ENCODE measurements at regions not wholly inside any gene's neighbourhood (a gene's known extent, or its start where the extent isn't known, plus 50 kb on each side); places are given as distances from the start of the nearest gene placed in this dataset.

DNA sequence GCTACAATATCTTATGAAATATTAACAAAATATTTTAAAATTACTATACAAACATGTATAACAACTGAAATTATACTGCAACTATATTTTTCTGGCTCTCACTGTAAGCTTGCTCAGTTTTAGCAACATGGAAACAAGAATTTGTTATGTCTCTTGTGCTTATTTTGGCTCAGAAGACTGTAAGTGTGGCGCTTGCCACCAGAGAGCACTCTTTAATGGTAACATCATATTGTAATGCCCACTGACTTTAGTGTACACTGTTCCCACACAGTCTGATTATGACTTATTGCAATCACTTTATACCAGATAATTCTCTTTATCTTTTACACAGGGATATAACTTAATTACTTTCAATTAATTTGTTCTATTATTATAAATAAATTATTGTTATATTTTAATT lies 1500.6 kb upstream of the TMEFF2 start:
- ChIA-PET CTCF (interaction anchor here (0.6 to 0.8 kb wide), 2 partner anchors 23 to 1926 kb away, joined by 3 to 4 read pairs; no protein-coding TSS in a partner anchor), POLR2A (no interaction called here)
- Histone ChIP-seq H3K4me3 (ENCODE audit: low read depth, low read length) (no peak overlapping the region), H3K4me1 (ENCODE audit: control insufficient read depth, insufficient read depth, low read length) (no peaks in the 10 kb centered on the region), H3K9me3 (ENCODE audit: control insufficient read depth, insufficient read depth, low read depth, low read length) (no peaks in the 10 kb centered on the region), H3K27ac (ENCODE audit: extremely low read depth, low read depth, low read length) (no peak overlapping the region), H3K36me3 (ENCODE audit: control insufficient read depth in 2 of 2, insufficient read depth in 1 of 2, low read length in 2 of 2) (no peaks in the 10 kb centered on the region)
- TF ChIP-seq ZBTB20 (tag by site-specific recombination; IDR thresholded peaks at IDR 0.05) (no peak), ZNF654 (tag by site-specific recombination; IDR thresholded peaks at IDR 0.05; ENCODE audit: low read depth) (peak; percentile 15; the same call in 1 of the 2 replicates)

GRCh38 chr2:193693758-193694157 lies 1499.0 kb upstream of the TMEFF2 start:
- POLR2A ChIA-PET: no interaction called here
- CTCF ChIA-PET: interaction anchor here (0.7 kb wide), 1 partner anchor 1121 kb away, joined by 3 read pairs; no protein-coding TSS in a partner anchor
- Histone ChIP-seq H3K4me3 (ENCODE audit: low read depth, low read length) (no peak overlapping the region), H3K4me1 (ENCODE audit: control insufficient read depth, insufficient read depth, low read length) (no peaks in the 10 kb centered on the region), H3K36me3 (ENCODE audit: control insufficient read depth in 2 of 2, insufficient read depth in 1 of 2, low read length in 2 of 2) (no peaks in the 10 kb centered on the region), H3K27ac (ENCODE audit: extremely low read depth, low read depth, low read length) (no peak overlapping the region), H3K9me3 (ENCODE audit: control insufficient read depth, insufficient read depth, low read depth, low read length) (no peaks in the 10 kb centered on the region)
- TF ChIP-seq PRDM2 (tag by site-specific recombination; IDR thresholded peaks at IDR 0.05; ENCODE audit: borderline replicate concordance): no peak
- TF ChIP-seq BCL11A (tag by site-specific recombination; IDR thresholded peaks at IDR 0.05; ENCODE audit: low read depth): no peak
- no peak for TF ChIP-seq ZBTB1 (tag by site-specific recombination; IDR thresholded peaks at IDR 0.05)
- TF ChIP-seq ZNF629 (tag by site-specific recombination; IDR thresholded peaks at IDR 0.05): no peak

- ChIA-PET CTCF (no interaction called here), POLR2A (no interaction called here)
- TF ChIP-seq ZNF560 (tag by site-specific recombination; IDR thresholded peaks at IDR 0.05; ENCODE audit: borderline replicate concordance) (no peak), ZNF473 (tag by site-specific recombination; IDR thresholded peaks at IDR 0.05) (no peak), ZNF792 (tag by site-specific recombination; IDR thresholded peaks at IDR 0.05) (no peak), ZNF274 (IDR thresholded peaks at IDR 0.05; ENCODE audit: low read length) (no peak), ZNF274 (tag by site-specific recombination; IDR thresholded peaks at IDR 0.05; ENCODE audit: borderline replicate concordance) (no peak), ZNF488 (tag by site-specific recombination; IDR thresholded peaks at IDR 0.05) (no peak), ZNF600 (tag by site-specific recombination; IDR thresholded peaks at IDR 0.05) (no peak), ZNF426 (tag by site-specific recombination; IDR thresholded peaks at IDR 0.05) (no peak), ZNF830 (tag by site-specific recombination; IDR thresholded peaks at IDR 0.05; ENCODE audit: low read depth) (no peak), ZNF146 (tag by site-specific recombination; IDR thresholded peaks at IDR 0.05) (no peak), AEBP2 (tag by site-specific recombination; IDR thresholded peaks at IDR 0.05; ENCODE audit: borderline replicate concordance) (no peak), ZNF580 (tag by site-specific recombination; IDR thresholded peaks at IDR 0.05) (no peak)
- TF ChIP-seq, protein P1, sequence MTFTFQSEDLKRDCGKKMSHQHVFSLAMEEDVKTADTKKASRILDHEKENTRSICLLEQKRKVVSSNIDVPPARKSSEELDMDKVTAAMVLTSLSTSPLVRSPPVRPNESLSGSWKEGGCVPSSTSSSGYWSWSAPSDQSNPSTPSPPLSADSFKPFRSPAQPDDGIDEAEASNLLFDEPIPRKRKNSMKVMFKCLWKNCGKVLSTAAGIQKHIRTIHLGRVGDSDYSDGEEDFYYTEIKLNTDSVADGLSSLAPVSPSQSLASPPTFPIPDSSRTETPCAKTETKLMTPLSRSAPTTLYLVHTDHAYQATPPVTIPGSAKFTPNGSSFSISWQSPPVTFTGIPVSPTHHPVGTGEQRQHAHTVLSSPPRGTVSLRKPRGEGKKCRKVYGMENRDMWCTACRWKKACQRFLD (tag by site-specific recombination; IDR thresholded peaks at IDR 0.05): no peak
- no peak overlapping the region for H3K4me3 ChIP-seq (ENCODE audit: low read depth, low read length)
- H3K27ac ChIP-seq (ENCODE audit: extremely low read depth, low read depth, low read length): no peak overlapping the region
- no peaks in the 10 kb centered on the region for H3K4me1 ChIP-seq (ENCODE audit: control insufficient read depth, insufficient read depth, low read length)
- H3K9me3 ChIP-seq (ENCODE audit: control insufficient read depth, insufficient read depth, low read depth, low read length): no peaks in the 10 kb centered on the region
- no peaks in the 10 kb centered on the region for H3K36me3 ChIP-seq (ENCODE audit: control insufficient read depth in 2 of 2, insufficient read depth in 1 of 2, low read length in 2 of 2)
These were observed 1495.8 kb upstream of the TMEFF2 start for GRCh38 chr2:193690572-193690971.
